NCI-H345 treated with DMSO at 0.1 percent for 48 hours (cell line): ENCODE measurements at regions not wholly inside any gene's neighbourhood (a gene's known extent, or its start where the extent isn't known, plus 50 kb on each side); places are given as distances from the start of the nearest gene placed in this dataset.
"Not testable (repeated sequence)": the region's sequence is repeated elsewhere in the genome, so short reads cannot be mapped to it uniquely, and the experiment has no call there.

Experiments used
- DNase-seq: peaks from one replicate; lab custom pipeline; 2025; ENCODE audit not compliant: unreplicated experiment; lab: John Stamatoyannopoulos, UW

DNA sequence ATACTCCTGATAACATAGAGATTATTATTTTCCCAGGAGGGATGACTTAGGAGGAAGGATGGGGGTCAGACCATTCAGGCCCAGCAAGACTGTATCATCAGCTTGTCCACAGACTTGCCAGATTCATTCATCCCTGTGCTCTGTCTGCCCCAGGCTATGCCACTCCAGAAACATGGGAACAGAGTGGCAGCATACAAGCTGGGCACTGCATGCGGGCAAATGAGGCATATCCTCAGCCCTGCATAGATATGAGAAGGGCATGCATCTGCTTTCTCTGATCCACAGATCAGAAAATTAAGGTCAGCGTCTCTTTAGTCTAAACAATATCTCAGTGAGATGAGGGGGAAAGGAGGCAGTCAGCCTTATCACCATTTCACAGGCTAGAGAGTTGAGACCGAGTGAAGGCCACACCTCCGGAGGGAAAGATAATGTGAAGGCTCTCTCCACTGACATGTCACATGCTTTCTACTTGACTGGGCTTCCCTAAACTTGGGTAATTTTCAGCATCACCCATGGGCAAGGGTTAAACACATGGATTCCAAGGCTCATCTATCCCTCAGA lies 140.5 kb downstream of the TFAP2B start:
- no peak for DNase-seq

DNA sequence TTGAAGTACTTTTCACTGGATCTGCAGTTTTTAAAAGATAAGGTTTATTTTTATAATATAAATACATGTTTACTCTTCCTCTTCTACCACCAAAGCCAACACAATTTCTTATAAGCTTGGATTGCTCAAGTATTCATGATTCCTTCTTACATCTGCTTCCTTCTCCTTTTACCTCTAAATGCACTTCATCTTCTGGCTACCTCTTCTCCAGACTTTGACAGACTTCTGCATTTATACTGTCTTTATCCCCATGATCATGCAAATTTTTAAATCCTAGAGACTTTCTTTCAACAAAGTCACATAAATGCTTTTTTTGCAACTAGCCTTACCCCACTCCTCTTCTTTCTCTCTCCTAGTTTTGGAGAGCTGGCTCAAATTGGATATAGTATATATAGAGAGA lies 142.9 kb downstream of the TFAP2B start:
- no peak for DNase-seq

DNA sequence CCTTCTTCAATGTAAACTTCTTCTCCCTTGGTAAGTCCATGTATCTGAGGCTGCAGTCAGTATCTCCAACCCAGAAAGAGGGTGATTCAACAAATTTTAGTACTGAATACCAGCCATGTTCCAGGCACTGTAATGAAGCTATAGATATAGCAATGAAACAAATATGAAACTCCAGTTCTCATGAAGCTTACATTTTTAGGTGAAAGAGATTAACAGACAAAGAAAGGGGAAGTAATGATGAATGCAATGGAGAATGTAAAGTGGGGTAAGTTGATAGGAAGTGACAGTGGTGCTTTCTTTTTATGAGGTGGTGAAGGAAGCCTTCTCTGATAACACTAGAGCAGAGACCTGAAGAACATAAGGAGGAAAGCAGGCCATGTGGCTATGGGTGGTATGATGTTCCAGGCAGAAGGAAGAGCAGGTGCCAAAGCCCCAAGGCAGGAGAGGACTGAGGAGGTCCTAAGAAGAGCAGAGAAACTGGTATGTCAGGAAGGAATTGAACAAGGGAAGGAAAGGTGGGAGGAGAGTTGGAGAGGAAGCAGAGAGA lies 143.6 kb downstream of the TFAP2B start:
- no peak for DNase-seq

DNA sequence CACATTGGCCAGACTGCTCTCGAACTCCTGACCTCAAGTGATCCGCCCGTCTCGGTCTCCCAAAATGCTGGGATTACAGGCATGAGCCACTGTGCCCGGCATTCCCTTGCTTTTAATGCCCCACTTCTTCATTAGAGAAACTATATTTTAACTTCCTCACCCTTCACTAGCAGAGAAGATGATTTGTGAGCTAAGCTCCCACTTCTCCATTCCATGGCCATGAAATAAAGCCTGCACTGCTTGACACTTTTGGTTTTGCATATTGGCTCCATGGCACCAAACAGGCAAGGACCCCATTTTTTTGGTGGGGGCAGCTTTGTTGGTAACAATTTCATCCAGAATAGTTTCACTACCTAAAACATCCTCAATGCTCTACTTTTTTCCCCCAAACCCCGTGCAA lies 145.3 kb downstream of the TFAP2B start:
- DNase-seq, result no peak

DNA sequence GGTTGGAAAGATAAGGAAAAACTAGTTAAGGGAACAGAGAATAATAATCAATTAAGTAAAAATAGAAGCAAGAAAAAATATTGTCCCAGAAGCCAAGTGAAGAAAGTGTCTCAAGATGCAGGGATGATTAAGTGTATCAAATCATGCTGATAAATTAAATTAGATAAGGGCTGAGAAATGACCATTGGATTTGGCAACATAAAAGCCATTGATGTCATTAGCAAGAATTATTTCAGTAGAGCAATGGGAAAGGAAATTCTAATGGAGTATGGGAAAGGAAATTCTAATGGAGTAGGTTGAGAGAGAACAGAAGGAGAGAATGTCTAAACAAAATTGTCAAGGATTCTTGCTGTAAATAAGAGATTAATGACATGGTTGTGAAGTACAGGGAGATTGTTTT lies 146.8 kb downstream of the TFAP2B start:
- no peak for DNase-seq

DNA sequence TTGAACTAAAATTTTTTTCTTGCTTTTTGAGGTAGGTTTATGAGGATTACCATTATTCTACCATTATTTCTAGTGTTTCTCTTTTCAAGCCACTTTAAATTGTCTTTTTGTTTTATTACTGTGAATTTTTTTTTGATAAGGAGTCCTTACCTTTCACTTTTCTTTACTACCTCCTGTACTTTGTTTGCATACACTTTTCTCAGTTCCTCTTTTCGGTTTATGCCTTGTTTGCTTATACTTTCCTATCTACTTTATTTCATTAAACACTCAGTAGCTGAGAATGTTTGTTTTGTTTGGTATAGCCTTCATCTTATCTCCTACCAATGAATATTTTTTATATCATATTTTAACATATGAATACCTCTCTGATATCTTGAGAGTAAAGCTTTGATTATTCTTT lies 147.9 kb downstream of the TFAP2B start:
- DNase-seq, result no peak

DNA sequence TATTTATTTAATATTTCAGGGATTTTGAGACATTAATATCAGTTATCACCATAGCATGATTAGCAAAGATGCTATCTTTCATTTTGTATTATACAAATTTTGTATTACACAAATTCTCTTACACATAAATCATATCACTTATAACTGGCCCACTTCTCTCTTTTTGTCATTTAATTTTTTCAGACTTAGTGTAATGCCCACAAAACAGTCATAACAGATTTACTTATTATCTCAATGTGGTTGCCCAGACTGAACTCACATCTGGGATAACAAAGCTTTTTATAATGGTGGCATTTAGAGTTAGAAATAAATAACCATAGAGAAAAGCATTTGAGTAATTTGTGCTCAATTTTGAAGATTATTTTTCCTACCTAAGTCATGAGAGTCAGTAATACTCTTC lies 148.3 kb downstream of the TFAP2B start:
- no peak for DNase-seq

DNA sequence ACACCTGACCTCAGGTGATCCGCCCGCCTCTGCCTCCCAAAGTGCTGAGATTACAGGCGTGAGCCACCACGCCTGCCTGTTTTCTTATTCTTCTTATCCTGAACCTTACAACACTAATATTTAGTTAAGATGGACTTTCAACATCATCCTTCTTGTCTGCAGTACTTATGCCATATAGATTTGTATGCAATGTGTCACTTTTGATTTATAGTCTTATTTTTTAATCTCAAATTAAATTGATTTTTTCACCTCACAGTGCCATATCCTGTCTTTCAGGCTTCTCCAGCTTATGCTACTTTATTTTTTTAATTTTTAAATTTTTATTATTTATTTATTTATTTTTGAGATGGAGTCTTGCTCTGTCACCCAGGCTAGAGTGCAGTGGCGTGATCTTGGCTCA lies 149.6 kb downstream of the TFAP2B start:
- not testable (repeated sequence) for DNase-seq

DNA sequence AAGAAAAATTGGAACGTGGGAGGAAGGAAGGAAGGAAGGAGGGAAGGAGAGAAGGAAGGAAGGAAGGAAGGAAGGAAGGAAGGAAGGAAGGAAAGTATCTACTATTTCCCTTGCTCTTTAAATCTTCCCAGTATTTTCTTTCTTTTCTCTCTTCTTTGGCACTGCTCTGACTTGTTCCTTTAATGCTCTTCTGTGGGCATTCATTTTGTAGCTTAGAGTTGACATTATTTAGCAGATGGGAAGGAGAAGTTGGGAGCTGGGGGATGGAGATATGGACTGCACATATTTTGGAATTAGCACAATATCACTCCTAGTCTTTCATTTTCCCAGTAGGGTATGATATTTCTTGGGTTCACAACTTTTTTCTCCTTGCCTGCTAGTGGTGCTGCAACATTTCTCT lies 152.2 kb downstream of the TFAP2B start:
- no peak for DNase-seq

DNA sequence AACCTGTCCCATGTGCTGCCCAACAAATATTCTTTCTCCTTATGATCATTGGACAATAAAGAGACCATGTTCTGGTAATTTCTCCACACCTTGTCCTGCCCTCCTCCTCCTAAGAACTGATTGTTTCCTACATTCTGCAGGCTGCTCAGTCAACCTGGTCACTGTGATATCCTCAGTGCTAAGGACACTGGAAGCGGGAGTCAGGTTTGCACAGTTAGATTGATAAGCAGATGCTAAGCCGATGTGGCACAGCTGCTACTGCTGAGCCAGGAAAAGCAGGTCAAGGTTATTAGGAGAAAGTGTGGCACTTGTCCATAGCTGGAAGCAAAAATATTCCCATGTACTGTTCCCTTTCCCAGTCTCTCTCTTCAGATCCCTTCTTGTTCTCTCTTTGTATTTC lies 154.8 kb downstream of the TFAP2B start:
- no peak for DNase-seq

DNA sequence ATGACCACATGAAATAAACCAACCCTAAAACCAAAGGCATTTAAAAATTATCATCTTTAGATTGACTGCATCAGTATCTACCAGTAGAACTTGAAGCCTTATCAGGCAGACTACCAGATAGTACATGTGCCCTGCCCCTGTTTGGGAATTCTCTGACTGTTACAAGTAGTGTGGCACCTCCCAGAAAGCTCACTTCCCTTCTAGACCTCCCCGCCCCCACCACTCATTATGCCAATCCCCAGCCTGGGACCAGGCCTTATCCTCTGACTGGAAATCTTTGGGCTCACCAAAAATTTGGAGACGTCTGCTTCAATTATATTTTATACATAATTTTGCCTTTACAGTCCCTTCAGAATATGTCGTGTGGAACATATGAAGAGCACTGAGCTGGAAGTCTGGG lies 155.6 kb downstream of the TFAP2B start:
- no peak for DNase-seq

DNA sequence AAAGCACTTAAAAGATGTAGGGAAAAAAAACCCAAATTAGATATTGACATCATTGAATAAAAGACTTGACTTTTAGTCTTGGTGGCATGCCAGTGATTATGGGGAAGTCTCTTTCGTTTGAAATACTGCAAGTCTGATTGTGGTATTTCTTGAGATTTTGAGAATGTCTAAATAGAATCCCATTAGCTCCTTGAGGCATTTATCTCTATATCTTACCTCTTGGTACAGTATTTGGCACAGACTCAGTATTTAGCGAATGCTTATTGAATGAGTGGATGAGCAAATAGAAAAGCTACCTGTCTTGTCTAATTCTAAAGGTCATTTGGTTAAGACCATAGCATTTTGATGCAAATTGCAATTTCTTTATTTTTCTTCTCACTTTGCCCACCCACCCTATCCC lies 156.5 kb downstream of the TFAP2B start:
- no peak for DNase-seq

DNA sequence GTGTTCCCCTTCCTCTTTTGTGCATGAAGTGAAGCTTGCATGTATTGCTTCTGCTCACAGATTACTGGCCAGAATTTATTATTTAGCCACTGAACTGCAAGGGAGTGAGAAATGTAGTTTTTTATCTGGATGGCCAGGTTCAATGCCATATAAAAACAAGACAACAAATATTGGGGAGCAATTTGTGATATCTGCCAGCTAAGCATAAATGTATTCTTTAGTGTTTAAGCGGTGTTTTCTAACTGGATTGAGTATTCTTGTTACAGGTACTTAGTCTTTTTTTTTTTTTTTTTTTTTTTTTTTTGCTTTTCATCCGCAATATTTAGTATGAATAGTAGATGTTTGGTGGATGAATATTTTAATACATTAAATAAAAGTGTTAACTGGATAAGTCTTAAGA lies 158.2 kb downstream of the TFAP2B start:
- no peak for DNase-seq

DNA sequence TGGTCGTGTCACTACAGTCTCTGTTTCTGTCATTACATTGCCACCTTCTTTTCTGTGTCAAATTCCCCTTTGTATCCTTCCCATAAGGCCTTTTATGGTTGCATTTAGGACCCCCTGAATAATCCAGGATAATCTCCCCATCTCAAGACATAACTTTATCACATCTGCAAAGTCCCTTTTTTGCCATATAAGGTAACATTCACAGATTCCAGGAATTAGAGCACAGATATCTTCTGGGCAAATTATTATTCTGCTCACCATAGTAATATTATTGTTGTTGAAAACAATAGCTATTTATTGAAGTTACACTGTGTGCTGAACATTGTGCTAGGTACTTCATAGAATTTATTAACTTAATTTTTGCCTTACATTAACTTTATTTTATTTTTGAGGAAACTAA lies 159.1 kb downstream of the TFAP2B start:
- no peak for DNase-seq

DNA sequence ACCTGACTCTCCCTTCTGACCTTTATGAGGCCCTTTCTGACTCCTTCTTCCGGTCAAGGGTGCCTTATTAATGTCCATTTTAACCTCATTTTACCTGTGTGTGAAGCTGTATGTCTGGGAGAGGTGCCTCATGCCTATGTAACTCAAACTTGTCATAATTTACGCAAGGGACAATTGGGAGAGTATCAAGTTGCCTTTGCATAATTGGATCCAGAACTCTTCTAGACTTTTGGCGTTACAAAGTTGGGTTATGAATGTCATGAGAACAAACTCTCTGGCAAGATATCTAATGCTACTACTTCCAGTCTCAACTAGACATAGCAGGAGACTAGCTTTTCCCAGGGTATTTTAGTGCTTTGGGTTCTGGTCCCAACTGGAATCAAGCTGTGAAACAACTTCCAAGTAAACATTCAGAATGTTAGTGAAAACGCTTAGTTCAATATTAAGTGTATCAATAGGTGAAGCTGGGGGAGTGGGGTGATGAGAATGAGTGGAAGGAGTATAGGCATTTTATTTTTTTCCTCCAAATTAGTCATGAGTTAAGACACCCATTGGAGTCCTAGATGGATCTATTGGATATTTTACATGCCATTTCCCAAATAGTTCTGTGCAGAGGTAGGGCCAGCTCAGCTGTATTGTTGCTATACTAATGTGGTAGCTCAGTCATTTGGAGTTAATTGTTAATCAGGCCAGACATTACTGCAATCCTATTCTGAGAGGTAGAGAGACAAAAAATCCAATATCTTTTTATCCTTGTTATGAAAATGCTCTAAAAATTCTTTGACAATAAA lies 159.9 kb downstream of the TFAP2B start:
- DNase-seq, result no peak

DNA sequence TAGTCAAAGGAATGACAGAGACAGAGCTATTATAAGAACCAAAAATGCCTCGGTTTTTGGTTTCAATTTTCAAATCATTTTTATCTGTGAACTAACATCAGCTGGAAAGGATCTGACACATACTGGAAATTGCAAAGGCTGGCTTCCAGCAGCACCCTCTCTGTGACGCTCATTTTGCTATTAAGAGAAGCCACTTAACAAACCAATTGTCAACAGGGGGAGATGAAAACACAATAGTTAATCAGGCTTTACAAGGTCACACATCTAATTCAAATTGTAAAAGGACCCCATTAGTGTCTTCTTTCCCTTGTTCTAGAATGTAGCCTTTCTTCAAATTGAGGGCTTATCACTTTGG lies 160.5 kb downstream of the TFAP2B start:
- DNase-seq, result no peak

DNA sequence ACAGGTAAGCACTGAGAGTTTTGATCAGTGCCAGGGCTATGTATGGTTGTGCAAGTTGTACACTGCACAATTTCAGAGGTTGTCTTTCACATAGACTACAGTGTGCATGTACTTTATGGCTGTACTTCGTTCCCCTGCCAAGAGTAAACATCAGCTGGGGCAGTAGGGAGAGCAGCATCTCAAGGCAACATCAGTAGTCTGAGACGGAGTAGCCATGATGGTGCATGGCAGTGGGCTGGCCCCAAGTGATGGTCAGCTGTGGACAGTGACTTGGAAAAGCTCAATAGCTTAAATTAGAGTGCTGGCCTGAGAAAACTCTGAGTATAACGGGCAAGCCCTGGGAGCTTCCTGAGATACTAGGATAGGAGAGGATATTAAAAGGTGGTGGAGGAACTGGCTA lies 165.5 kb downstream of the TFAP2B start:
- DNase-seq, result no peak

DNA sequence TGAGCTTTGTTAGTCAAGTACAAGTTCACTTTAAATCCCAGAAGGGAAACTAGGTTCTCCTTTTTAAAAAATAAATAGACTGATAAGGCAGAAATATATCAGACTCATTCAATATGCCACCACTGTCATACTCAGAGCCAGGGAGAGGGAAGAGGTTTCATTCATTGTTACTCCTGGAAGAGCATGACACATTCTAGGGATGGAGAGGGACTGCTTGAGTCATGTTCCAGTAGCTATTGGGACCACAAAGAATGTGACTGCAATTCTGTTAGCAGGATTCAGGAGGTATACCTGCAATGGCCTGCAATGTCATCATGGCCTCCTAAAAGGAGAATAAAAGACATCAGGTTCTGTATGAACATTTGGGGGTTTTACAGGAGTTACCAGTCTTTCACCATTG lies 167.6 kb downstream of the TFAP2B start:
- DNase-seq, result no peak

DNA sequence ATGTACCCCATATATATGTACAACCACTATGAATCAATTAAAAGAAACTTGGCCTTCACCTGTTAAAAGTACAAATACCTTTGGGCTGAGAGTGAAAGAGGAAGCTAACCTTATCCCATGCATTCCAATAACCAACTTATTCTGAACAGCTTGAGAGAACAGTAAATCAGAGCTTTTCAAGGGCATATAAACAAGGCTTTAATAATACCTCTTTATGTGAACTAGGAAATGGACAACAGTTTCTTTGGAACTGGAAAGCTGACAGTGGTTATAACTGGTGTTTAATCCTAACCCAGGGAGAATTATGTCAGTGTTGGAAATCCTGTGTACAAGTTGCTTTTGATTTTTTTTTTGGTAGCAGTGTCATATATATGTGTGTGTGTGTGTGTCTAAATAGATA lies 170.5 kb downstream of the TFAP2B start:
- DNase-seq, result no peak

DNA sequence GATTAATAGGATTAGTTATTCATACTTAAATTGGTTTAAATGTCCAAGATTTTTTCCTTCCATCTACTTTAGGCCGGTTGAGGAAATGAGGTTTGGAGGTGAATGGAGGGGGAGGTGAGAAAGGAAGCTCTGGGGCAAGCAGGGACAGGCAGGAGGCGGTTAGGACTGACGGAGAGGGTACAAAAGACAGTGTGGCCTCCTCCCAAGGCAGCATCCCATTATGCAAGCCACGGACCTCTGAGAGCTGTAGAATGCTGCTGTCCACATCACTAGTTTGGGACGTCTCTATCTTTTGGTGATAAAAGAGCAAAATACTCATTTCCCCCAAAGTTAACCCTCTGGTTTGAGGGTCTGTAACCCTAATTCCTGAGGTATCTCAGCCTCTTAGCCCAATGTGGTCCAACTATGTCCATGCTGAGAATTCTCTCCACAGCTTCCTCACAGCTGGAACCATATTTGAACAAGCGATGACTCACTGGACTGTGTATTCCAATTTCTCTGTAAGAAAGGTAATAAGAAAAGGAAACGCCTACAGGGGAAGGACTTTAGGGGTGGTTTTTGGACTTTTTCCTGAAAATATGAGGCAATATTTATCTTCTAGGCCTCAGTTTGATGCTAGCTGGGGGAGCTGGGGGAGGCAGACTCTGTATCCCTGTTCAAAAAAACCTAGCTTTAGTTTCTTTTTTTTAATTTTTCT lies 172.2 kb downstream of the TFAP2B start:
- DNase-seq, result no peak

DNA sequence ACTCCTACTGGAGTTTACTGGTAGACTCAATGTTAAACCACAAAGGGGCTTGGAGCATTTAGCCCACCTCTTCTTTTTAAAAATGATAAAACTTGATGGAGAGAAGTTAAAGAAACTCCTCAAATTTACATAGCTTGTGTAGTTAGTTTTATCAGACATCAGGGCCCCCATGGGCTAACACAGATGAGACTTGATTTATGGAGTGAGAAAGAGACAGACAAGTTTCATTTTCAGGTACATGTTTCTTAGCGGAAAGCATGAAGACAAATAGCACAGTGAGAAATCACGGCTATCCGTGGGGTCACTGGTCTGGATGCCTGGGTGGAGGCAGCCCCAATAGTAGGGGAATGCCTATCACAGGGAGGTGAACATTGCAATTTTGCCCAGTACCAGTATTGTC lies 173.6 kb downstream of the TFAP2B start:
- no peak for DNase-seq
